SK-N-SH treated with all-trans-retinoic acid at 6 μM for 48 hours (cell line): ENCODE measurements at regions not wholly inside any gene's neighbourhood (a gene's known extent, or its start where the extent isn't known, plus 50 kb on each side); places are given as distances from the start of the nearest gene placed in this dataset.
"Not testable (repeated sequence)": the region's sequence is repeated elsewhere in the genome, so short reads cannot be mapped to it uniquely, and the experiment has no call there.

Experiments used
- ARNTL ChIP-seq: fragments of 450-650 bp; formaldehyde crosslinking; IDR thresholded peaks from 2 replicates; pipeline ENCODE4 v1.5.0; 2020; ENCODE audit warnings: low read depth, mild to moderate bottlenecking, moderate library complexity, borderline replicate concordance
- BACH2 ChIP-seq: fragments of 250-450 bp; sonication (Bioruptor Pico); IDR thresholded peaks from 2 replicates; pipeline ENCODE4 v1.9.0; 2021; ENCODE audit warnings: mild to moderate bottlenecking, borderline replicate concordance
- ISL1 ChIP-seq: fragments of 250-450 bp; sonication (Bioruptor Pico); IDR thresholded peaks from 2 replicates; pipeline ENCODE4 v2.1.2; 2022; ENCODE audit warnings: mild to moderate bottlenecking, moderate library complexity
- OSR1 ChIP-seq: fragments of 250-450 bp; sonication (Bioruptor Pico); IDR thresholded peaks from 2 replicates; pipeline ENCODE4 v1.8.0; 2022; ENCODE audit warnings: moderate library complexity, mild to moderate bottlenecking, inconsistent platforms
- RARB ChIP-seq: fragments of 250-450 bp; sonication (Bioruptor Pico); IDR thresholded peaks from 2 replicates; pipeline ENCODE4 v1.8.0; 2021; ENCODE audit warnings: mild to moderate bottlenecking, moderate library complexity
- ZFP30 ChIP-seq: fragments of 450-650 bp; formaldehyde crosslinking; IDR thresholded peaks from 2 replicates; pipeline ENCODE4 v1.5.0; 2022; ENCODE audit warnings: mild to moderate bottlenecking, moderate library complexity
- ZNF565 ChIP-seq: fragments of 450-650 bp; formaldehyde crosslinking; conservative IDR thresholded peaks from 2 replicates; pipeline ENCODE4 v1.5.0; 2020; ENCODE audit warnings: low read depth, mild to moderate bottlenecking, moderate library complexity
- ZNF70 ChIP-seq: fragments of 450-650 bp; formaldehyde crosslinking; IDR thresholded peaks from 2 replicates; pipeline ENCODE4 v1.5.0; 2020; ENCODE audit warnings: mild to moderate bottlenecking, moderate library complexity
- ZNF8 ChIP-seq: fragments of 450-650 bp; formaldehyde crosslinking; IDR thresholded peaks from 2 replicates; pipeline ENCODE4 v1.5.0; 2020; ENCODE audit warnings: mild to moderate bottlenecking, moderate library complexity
- TF ChIP-seq, protein P1 (sequence below): fragments of 250-450 bp; sonication (Bioruptor Pico); IDR thresholded peaks from 2 replicates; pipeline ENCODE4 v1.5.1; 2021; ENCODE audit warnings: mild to moderate bottlenecking, moderate library complexity

GRCh38 chr15:32518976-32519375 lies 63.5 kb upstream of the GOLGA8O start:
- TF ChIP-seq, protein P1, sequence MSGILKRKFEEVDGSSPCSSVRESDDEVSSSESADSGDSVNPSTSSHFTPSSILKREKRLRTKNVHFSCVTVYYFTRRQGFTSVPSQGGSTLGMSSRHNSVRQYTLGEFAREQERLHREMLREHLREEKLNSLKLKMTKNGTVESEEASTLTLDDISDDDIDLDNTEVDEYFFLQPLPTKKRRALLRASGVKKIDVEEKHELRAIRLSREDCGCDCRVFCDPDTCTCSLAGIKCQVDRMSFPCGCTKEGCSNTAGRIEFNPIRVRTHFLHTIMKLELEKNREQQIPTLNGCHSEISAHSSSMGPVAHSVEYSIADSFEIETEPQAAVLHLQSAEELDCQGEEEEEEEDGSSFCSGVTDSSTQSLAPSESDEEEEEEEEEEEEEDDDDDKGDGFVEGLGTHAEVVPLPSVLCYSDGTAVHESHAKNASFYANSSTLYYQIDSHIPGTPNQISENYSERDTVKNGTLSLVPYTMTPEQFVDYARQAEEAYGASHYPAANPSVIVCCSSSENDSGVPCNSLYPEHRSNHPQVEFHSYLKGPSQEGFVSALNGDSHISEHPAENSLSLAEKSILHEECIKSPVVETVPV, result not testable (repeated sequence)
- TF ChIP-seq ARNTL; RARB (CRISPR knock-in tag); ZNF8 (CRISPR knock-in tag); ZFP30 (CRISPR knock-in tag); ZNF565 (CRISPR knock-in tag); BACH2; OSR1 (CRISPR knock-in tag); ISL1; ZNF70 (CRISPR knock-in tag): not testable (repeated sequence)
